ENCODE measurements at regions not wholly inside any gene's neighbourhood (a gene's known extent, or its start where the extent isn't known, plus 50 kb on each side); places are given as distances from the start of the nearest gene placed in this dataset.
"Not testable (repeated sequence)": the region's sequence is repeated elsewhere in the genome, so short reads cannot be mapped to it uniquely, and the experiment has no call there.

DNA sequence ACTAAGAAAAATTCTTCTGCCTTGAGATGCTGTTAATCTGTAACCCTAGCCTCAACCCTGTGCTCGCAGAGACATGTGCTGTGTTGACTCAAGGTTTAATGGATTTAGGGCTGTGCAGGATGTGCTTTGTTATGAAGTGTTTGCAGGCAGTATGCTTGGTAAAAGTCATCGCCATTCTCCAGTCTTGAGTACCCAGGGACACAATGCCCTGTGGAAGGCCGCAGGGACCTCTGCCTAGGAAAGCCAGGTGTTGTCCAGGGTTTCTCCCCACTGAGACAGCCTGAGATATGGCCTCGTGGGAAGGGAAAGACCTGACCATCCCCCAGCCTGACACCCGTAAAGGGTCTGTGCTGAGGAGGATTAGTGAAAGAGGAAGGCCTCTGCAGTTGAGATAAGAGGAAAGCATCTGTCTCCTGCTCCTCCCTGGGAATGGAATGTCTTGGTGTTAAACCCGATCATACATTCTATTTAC, 94.2 kb upstream of the ARG1 start:
- TF ChIP-seq, protein P1, sequence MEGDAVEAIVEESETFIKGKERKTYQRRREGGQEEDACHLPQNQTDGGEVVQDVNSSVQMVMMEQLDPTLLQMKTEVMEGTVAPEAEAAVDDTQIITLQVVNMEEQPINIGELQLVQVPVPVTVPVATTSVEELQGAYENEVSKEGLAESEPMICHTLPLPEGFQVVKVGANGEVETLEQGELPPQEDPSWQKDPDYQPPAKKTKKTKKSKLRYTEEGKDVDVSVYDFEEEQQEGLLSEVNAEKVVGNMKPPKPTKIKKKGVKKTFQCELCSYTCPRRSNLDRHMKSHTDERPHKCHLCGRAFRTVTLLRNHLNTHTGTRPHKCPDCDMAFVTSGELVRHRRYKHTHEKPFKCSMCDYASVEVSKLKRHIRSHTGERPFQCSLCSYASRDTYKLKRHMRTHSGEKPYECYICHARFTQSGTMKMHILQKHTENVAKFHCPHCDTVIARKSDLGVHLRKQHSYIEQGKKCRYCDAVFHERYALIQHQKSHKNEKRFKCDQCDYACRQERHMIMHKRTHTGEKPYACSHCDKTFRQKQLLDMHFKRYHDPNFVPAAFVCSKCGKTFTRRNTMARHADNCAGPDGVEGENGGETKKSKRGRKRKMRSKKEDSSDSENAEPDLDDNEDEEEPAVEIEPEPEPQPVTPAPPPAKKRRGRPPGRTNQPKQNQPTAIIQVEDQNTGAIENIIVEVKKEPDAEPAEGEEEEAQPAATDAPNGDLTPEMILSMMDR (IDR thresholded peaks at IDR 0.05), result not testable (repeated sequence)
- not testable (repeated sequence) for TF ChIP-seq POLR2A (IDR thresholded peaks at IDR 0.05)
